Sigmoid colon (tissue), 6 donors: ENCODE measurements at regions not wholly inside any gene's neighbourhood (a gene's known extent, or its start where the extent isn't known, plus 50 kb on each side); places are given as distances from the start of the nearest gene placed in this dataset.

Experiments used
- DNase-seq: peaks from one replicate; pipeline ENCODE4 v3.0.0-alpha.2; 2019
- H3K27ac ChIP-seq, 4 donors: fragments of 200-600 bp; sonication (generic); one replicate each; pipeline ENCODE4 v1.5.1; 2016 to 2019; ENCODE audit warnings: mild to moderate bottlenecking in 1 of 4
- H3K27me3 ChIP-seq, 3 donors: fragments of 200-600 bp; sonication (generic); one replicate each; pipeline ENCODE4 v1.5.1; 2019; ENCODE audit warnings: mild to moderate bottlenecking in 1 of 3
- H3K36me3 ChIP-seq, 4 donors: fragments of 200-600 bp; sonication (generic); one replicate each; pipeline ENCODE4 v1.5.1; 2016 to 2019
- H3K4me1 ChIP-seq, 4 donors: fragments of 200-600 bp; sonication (generic); one replicate each; pipeline ENCODE4 v1.5.1; 2017 to 2019
- H3K4me3 ChIP-seq, 4 donors: fragments of 200-600 bp; sonication (generic); one replicate each; pipeline ENCODE4 v1.5.1; 2017 to 2019; ENCODE audit warnings: mild to moderate bottlenecking in 2 of 4, moderate library complexity in 1 of 4
- H3K9me3 ChIP-seq, 4 donors: fragments of 200-600 bp in 3 of 4; sonication (generic) in 3 of 4; one replicate each; pipeline versions ENCODE4 v1.5.1 to v1.6.1; 2013 to 2019
- CTCF ChIP-seq, 4 experiments: fragments of 450-650 bp in 3 of 4; fragments of 200-600 bp in 1 of 4; IDR thresholded peaks; one replicate each; pipeline ENCODE4 v1.5.1; 2016 to 2019; ENCODE audit warnings: antibody characterized with exemption in 4 of 4, mild to moderate bottlenecking in 3 of 4, moderate library complexity in 2 of 4
- EP300 ChIP-seq, 4 donors: sonication (generic); formaldehyde crosslinking; IDR thresholded peaks; one replicate each; pipeline ENCODE4 v1.6.1; 2017; ENCODE audit warnings: antibody characterized with exemption in 4 of 4
- POLR2A ChIP-seq, 2 donors: fragments of 450-650 bp; IDR thresholded peaks; one replicate each; pipeline ENCODE4 v1.6.1; 2016; ENCODE audit warnings: antibody characterized with exemption in 2 of 2, mild to moderate bottlenecking in 2 of 2, moderate library complexity in 2 of 2
- POLR2AphosphoS5 ChIP-seq, 4 donors: sonication (generic); formaldehyde crosslinking; IDR thresholded peaks; one replicate each; pipeline ENCODE4 v1.6.1; 2017; ENCODE audit warnings: antibody characterized with exemption in 4 of 4
- WGBS, 2 donors: extraction: QIAGEN DNeasy Blood & Tissue Kit; methylation state at CpG; one replicate each; pipeline ENCODE4 v1.1.7; 2013; 5-methylcytosine and 5-hydroxymethylcytosine counted together
- intact Hi-C: fragments of 100-400 bp; cut with DNase I; formaldehyde crosslinking; loops from one replicate; pipeline ENCODE4 v1.15.1; 2023
- donor health status: healthy with polysubstance abuse.
- donor health status: healthy.

- Histone ChIP-seq H3K27ac (no peak overlapping the region), H3K36me3 (no peaks in the 10 kb centered on the region), H3K4me3 (no peak overlapping the region), H3K9me3 (no peaks in the 10 kb centered on the region), H3K4me1 (peaks cover 0 to 31% (median 27%) of the 10 kb centered on the region in 4 donors), H3K27me3 (no peaks in the 10 kb centered on the region)
- intact Hi-C loops, result no loop called here
- no peak for TF ChIP-seq POLR2AphosphoS5 (IDR thresholded peaks at IDR 0.05)
- TF ChIP-seq EP300 (IDR thresholded peaks at IDR 0.05), result no peak
- TF ChIP-seq CTCF (IDR thresholded peaks at IDR 0.05), result no peak
- TF ChIP-seq POLR2A (IDR thresholded peaks at IDR 0.05), result no peak
- 47 to 66% methylated on average over 20 of the region's 20 CpGs for WGBS, 2 donors
- DNase-seq, result no peak
Measured at GRCh38 chr2:240255811-240256703, 115.6 kb upstream of the OTOS start.

- H3K27me3 ChIP-seq, result no peaks in the 10 kb centered on the region
- intact Hi-C loops, result no loop called here
- no peak overlapping the region for H3K27ac ChIP-seq
- H3K4me1 ChIP-seq, result peaks cover 0 to 22% (median 19%) of the 10 kb centered on the region in 4 donors
- no peak for DNase-seq
- no peaks in the 10 kb centered on the region for H3K9me3 ChIP-seq
- no peak for TF ChIP-seq POLR2A (IDR thresholded peaks at IDR 0.05)
- no peak for TF ChIP-seq POLR2AphosphoS5 (IDR thresholded peaks at IDR 0.05)
- TF ChIP-seq EP300 (IDR thresholded peaks at IDR 0.05), result no peak
- no peak for TF ChIP-seq CTCF (IDR thresholded peaks at IDR 0.05)
- H3K36me3 ChIP-seq, result no peaks in the 10 kb centered on the region
- WGBS, 2 donors, result 87 to 92% methylated on average over 26 of the region's 26 CpGs
- no peak overlapping the region for H3K4me3 ChIP-seq
Measured at GRCh38 chr2:240256704-240257637, 116.5 kb upstream of the OTOS start.

- TF ChIP-seq EP300 (IDR thresholded peaks at IDR 0.05), result no peak
- no peak for TF ChIP-seq POLR2AphosphoS5 (IDR thresholded peaks at IDR 0.05)
- no peak for TF ChIP-seq POLR2A (IDR thresholded peaks at IDR 0.05)
- no peak for TF ChIP-seq CTCF (IDR thresholded peaks at IDR 0.05)
- Histone ChIP-seq H3K27me3 (no peaks in the 10 kb centered on the region), H3K4me3 (no peak overlapping the region), H3K36me3 (no peaks in the 10 kb centered on the region), H3K9me3 (no peaks in the 10 kb centered on the region), H3K27ac (peak overlapping the region in 3 of 4 donors; percentile 62 to 70 (median 69)), H3K4me1 (peaks cover 0 to 21% (median 18%) of the 10 kb centered on the region in 4 donors)
- 91 to 94% methylated on average over 23 of the region's 23 CpGs for WGBS, 2 donors
- DNase-seq, result no peak
- intact Hi-C loops, result no loop called here
Measured at GRCh38 chr2:240257940-240258580, 117.6 kb upstream of the OTOS start.

GRCh38 chr2:240258685-240259084, 118.2 kb upstream of the OTOS start:
- intact Hi-C loops, result no loop called here
- peaks cover 0 to 21% (median 18%) of the 10 kb centered on the region in 4 donors for H3K4me1 ChIP-seq
- no peak for DNase-seq
- no peaks in the 10 kb centered on the region for H3K36me3 ChIP-seq
- WGBS, 2 donors, result 84 to 85% methylated on average over 10 of the region's 10 CpGs
- no peaks in the 10 kb centered on the region for H3K9me3 ChIP-seq
- peak overlapping the region; percentile 62 to 70 (median 68) for H3K27ac ChIP-seq
- TF ChIP-seq CTCF (IDR thresholded peaks at IDR 0.05) (no peak), POLR2A (IDR thresholded peaks at IDR 0.05) (no peak), POLR2AphosphoS5 (IDR thresholded peaks at IDR 0.05) (no peak), EP300 (IDR thresholded peaks at IDR 0.05) (no peak)
- H3K4me3 ChIP-seq, result no peak overlapping the region
- H3K27me3 ChIP-seq, result no peaks in the 10 kb centered on the region
